Astrocyte of the spinal cord (primary cell): ENCODE measurements at regions not wholly inside any gene's neighbourhood (a gene's known extent, or its start where the extent isn't known, plus 50 kb on each side); places are given as distances from the start of the nearest gene placed in this dataset.
A peak's percentile ranks its signal among the peaks of the same experiment; 100 is the strongest.

Experiments
- DNase-seq: peaks from one replicate; pipeline ENCODE4 v3.0.0; 2011; ENCODE audit warnings: low read depth, low spot score
- H3K4me3 ChIP-seq: 2 replicates; pipeline ENCODE4 v1.5.1; 2011; ENCODE audit warnings: low read depth, mild to moderate bottlenecking, low read length, moderate library complexity
- in situ Hi-C: cut with HindIII; loops from 2 replicates; pipeline ENCODE4 v1.10.0; 2017; ENCODE audit warnings: low sequenced_read_pairs
- TF ChIP-seq, protein P1 (sequence below): IDR thresholded peaks from 2 replicates; pipeline ENCODE4 v1.5.1; 2012; ENCODE audit warnings: low read depth, mild to moderate bottlenecking, low read length, inconsistent platforms

DNA sequence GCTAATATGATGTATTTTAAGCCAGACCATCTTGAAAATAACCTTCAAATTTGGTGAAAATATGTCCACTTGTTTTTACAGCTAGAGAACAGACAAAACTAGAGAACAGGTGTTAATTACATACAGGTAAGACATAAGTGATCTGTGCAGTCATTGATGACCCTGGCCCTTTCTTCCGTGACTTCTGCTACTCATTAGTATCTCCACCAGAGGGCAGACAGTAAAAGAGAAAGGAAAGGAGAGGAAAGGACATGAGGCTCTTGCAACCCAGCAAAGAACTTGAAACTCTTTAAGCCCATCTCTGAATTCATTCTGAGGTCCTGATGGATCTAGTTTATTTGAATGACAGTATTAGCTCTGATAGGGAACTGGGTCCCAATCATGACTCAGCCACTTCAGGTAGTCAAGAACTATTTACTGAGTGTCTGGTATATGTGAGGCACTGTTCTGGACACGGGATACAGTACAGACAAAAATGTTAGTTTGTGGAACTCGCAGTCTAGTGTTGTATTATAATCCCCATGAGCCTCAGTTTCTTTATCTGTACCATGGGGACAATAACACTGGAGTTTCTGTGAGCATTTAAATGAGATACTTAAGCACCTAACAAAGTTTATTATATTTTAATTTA lies 121.0 kb upstream of the TEX13D start:
- no peak overlapping the region for H3K4me3 ChIP-seq
- TF ChIP-seq, protein P1, sequence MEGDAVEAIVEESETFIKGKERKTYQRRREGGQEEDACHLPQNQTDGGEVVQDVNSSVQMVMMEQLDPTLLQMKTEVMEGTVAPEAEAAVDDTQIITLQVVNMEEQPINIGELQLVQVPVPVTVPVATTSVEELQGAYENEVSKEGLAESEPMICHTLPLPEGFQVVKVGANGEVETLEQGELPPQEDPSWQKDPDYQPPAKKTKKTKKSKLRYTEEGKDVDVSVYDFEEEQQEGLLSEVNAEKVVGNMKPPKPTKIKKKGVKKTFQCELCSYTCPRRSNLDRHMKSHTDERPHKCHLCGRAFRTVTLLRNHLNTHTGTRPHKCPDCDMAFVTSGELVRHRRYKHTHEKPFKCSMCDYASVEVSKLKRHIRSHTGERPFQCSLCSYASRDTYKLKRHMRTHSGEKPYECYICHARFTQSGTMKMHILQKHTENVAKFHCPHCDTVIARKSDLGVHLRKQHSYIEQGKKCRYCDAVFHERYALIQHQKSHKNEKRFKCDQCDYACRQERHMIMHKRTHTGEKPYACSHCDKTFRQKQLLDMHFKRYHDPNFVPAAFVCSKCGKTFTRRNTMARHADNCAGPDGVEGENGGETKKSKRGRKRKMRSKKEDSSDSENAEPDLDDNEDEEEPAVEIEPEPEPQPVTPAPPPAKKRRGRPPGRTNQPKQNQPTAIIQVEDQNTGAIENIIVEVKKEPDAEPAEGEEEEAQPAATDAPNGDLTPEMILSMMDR: peak; percentile 57
- DNase-seq: no peak
- in situ Hi-C loops: no loop called here

DNA sequence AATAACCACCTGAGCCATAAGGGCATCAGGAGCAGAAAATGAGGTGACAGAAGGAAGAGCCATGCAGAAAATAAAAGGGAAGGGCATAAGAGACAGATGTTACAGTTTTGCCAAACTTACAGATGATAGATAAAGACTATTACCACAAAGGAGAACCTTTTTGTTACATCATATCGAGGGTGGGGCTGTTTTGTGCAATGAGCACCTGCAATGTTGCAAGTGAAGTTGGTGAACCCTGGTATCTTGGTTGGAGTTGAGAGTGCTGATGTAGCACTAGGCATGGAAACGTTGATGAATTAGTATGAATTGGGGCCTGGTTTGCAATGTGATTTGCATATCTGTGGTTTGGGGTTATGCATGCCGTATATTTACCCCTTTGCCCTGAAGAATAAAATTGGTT lies 119.8 kb upstream of the TEX13D start:
- DNase-seq: no peak
- TF ChIP-seq, protein P1: no peak
- H3K4me3 ChIP-seq: no peak overlapping the region
- in situ Hi-C loops: no loop called here

DNA sequence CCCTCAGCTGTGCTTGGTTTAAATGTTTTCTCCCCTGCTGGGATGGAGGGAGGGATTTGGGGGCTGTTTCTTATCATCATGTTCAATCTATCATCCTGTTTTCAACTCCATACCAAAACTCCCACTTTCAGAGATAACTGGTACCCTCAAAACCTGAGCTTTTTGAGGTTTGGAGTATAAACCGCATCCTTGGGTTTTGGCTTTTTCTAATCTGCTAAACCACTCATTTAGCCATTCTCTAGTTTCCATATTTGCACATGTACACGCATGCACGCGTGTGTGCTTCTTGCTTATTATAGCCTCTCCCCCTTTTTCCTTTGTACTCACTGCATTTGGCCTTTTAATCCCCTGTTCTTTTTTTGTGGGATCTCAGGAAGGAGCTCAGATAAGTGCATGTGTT lies 116.7 kb upstream of the TEX13D start:
- in situ Hi-C loops: no loop called here
- H3K4me3 ChIP-seq: no peak overlapping the region
- TF ChIP-seq, protein P1: no peak
- no peak for DNase-seq

DNA sequence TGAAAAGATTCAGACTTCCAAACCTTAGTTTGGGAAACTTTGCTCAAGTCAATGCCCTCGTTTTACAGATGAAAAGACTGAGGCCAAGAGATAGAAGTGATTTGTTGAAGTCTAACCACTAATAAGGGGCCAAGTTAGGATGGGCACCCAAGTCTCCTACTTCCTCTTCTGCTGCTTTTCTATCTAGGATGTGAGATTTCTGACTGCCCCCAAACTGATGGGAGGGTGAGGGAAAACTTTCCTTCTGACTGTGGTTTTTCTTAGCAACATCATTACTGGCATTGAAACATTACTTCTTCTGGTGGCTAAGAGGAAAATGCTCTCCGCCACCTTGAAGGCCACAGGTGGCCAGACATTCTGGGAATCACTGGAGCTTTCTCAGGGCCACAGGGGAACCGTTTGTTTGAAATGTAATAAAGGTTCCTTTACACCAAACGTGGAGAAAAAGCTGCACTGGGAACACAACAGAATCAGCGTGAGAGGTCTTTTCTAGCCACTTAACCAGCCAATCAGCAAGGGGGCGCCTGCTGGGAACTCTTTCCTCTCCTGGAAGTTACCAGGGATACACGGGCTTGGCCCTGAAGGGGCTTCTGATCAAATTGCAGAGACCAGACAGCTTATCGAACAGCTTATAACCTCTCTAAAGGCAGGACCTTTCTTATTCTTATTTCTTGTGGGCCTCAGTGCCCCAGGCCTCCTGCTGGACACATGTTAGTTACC lies 115.9 kb upstream of the TEX13D start:
- TF ChIP-seq, protein P1: no peak
- no peak overlapping the region for H3K4me3 ChIP-seq
- no peak for DNase-seq
- in situ Hi-C loops: no loop called here

DNA sequence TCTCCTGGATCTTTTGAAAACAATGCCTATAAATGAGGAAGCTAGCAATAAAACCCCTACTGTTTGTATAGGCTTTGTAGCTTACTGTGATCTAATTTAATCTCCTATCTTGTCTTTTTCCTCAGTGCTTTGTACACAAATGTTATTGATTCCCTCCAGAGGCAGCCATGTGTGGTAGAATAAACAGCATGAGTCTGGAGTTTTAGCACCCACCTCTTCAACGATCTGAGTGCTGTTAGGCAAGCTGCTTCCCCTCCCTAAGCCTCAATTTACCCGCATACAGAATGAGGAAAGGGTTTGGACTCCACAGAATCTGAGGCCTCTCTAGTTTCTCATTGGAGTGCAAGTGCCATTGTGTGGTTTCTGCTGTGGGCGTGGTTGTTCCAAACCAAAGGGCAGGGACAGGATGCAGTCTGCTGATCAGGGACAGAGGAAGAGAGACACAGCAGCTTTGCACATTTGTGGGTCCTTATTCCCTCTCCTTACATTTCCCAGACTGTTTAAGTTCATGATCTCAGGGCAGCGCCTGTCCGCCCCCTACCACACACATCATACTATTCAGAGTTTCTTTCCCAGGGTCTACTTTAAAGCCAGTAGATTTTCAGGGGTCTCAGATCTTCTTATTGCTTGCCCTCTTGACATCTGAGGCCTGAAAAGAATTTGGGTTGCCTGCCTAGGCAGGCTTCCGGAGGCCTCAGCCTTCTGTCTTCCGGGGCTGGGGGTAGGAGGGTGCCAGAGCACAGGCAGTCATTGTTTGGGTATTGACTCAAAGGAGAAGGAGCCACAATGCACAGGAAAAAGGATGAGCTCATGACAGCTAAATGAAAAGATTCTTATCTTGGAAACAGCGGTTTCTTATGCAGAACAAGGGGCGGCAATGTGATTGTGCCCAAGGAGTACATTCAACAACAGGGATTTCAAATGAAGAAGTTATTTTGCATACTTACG lies 114.9 kb upstream of the TEX13D start:
- TF ChIP-seq, protein P1: no peak
- no peak overlapping the region for H3K4me3 ChIP-seq
- in situ Hi-C loops: no loop called here
- peak; percentile 37 for DNase-seq

DNA sequence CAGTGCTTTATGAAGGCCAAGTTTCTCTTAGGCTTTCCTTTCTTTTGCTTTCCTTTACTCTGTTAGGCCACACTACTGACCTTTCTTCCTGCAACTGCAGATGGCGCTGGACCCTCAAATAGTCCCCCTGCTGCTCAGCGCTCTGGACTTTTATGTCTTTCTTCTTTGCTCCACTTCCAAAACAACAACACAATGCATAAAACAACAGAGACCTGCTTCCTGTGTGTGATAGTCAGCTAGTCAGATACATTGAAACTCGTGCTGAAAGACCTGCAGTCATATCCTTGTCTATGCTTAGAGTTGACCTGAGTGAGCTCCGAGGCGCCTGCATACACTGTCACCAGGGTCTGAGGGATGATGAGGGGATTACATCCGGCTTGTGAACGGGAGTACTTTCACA lies 108.9 kb upstream of the TEX13D start:
- in situ Hi-C loops: no loop called here
- H3K4me3 ChIP-seq: no peak overlapping the region
- TF ChIP-seq, protein P1: peak; percentile 11
- DNase-seq: no peak
